ENCODE measurements at regions not wholly inside any gene's neighbourhood (a gene's known extent, or its start where the extent isn't known, plus 50 kb on each side); places are given as distances from the start of the nearest gene placed in this dataset.

- no peak for DNase-seq
Observed at GRCh38 chr5:124581738-124582560, 164.5 kb downstream of the ZNF608 start.

GRCh38 chr5:124580925-124581737, 165.3 kb downstream of the ZNF608 start:
- no peak for DNase-seq

GRCh38 chr5:124580512-124580911, 165.9 kb downstream of the ZNF608 start:
- DNase-seq: no peak

GRCh38 chr5:124576848-124577409, 169.5 kb downstream of the ZNF608 start:
- no peak for DNase-seq

GRCh38 chr5:124575725-124576124, 170.7 kb downstream of the ZNF608 start:
- DNase-seq: no peak

- no peak for DNase-seq
Observed at GRCh38 chr5:124574521-124575436, 171.7 kb downstream of the ZNF608 start.

GRCh38 chr5:124572971-124573370, 173.5 kb downstream of the ZNF608 start:
- no peak for DNase-seq

GRCh38 chr5:124570285-124571035, 176.0 kb downstream of the ZNF608 start:
- no peak for DNase-seq

- no peak for DNase-seq
Observed at GRCh38 chr5:124566875-124567450, 179.5 kb downstream of the ZNF608 start.

GRCh38 chr5:124561451-124561850, 185.0 kb downstream of the ZNF608 start:
- DNase-seq: no peak

- no peak for DNase-seq
Observed at GRCh38 chr5:124560370-124560769, 186.1 kb downstream of the ZNF608 start.

GRCh38 chr5:124557761-124558160, 188.7 kb downstream of the ZNF608 start:
- no peak for DNase-seq

- no peak for DNase-seq
Observed at GRCh38 chr5:124554746-124555578, 191.5 kb downstream of the ZNF608 start.

GRCh38 chr5:124553911-124554310, 192.5 kb downstream of the ZNF608 start:
- DNase-seq: no peak

- no peak for DNase-seq
Observed at GRCh38 chr5:124552526-124552925, 193.9 kb downstream of the ZNF608 start.

- DNase-seq: no peak
Observed at GRCh38 chr5:124551939-124552279, 194.5 kb downstream of the ZNF608 start.

- DNase-seq: no peak
Observed at GRCh38 chr5:124550731-124551130, 195.7 kb downstream of the ZNF608 start.

GRCh38 chr5:124549891-124550436, 196.5 kb downstream of the ZNF608 start:
- no peak for DNase-seq

GRCh38 chr5:124546643-124547042, 199.8 kb downstream of the ZNF608 start:
- no peak for DNase-seq

GRCh38 chr5:124544366-124545055, 201.9 kb downstream of the ZNF608 start:
- DNase-seq: no peak

Measured in stimulated activated CD4-positive, alpha-beta T cell treated with anti-CD3 and anti-CD28 coated beads, Interleukin-4, amount 100 ng/mL, for 24 hours (primary cell).